OCI-LY1 (cell line): ENCODE measurements at regions not wholly inside any gene's neighbourhood (a gene's known extent, or its start where the extent isn't known, plus 50 kb on each side); places are given as distances from the start of the nearest gene placed in this dataset.

ENCODE experiments used
- EZH2 ChIP-seq: fragments of 200-600 bp; sonication (generic), shearing (Covaris generic); IDR thresholded peaks from 2 replicates; pipeline ENCODE4 v1.8.0; 2017; ENCODE audit warnings: borderline replicate concordance, mixed run types, mild to moderate bottlenecking, antibody characterized with exemption, low read length, moderate library complexity, mixed read lengths
- TF ChIP-seq, protein P1 (sequence below): fragments of 200-600 bp; sonication (generic), shearing (Covaris generic); IDR thresholded peaks from 2 replicates; pipeline ENCODE4 v1.5.1; 2017; ENCODE audit warnings: mild to moderate bottlenecking, antibody characterized with exemption, low read length, moderate library complexity, mixed read lengths

DNA sequence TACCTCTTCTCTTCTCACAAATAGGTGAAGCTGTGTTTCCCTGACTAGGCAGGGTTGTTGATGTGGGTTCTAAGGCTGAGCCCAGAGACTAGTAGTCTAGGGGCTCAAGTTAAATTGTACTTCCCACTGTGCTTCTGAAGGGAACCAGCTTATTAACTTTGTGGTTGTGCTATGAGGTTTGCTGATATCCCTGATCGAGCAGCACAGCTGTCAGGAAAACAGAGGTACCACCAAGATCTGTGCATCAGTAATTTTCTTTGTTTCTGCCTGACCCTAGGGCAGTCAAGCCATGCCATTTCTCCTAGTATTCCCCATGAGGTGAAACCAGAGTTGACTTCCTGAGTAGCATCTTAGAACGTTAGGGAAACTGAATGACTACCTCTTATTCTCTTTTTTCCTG, 853.8 kb upstream of the MIR17HG start:
- TF ChIP-seq, protein P1, sequence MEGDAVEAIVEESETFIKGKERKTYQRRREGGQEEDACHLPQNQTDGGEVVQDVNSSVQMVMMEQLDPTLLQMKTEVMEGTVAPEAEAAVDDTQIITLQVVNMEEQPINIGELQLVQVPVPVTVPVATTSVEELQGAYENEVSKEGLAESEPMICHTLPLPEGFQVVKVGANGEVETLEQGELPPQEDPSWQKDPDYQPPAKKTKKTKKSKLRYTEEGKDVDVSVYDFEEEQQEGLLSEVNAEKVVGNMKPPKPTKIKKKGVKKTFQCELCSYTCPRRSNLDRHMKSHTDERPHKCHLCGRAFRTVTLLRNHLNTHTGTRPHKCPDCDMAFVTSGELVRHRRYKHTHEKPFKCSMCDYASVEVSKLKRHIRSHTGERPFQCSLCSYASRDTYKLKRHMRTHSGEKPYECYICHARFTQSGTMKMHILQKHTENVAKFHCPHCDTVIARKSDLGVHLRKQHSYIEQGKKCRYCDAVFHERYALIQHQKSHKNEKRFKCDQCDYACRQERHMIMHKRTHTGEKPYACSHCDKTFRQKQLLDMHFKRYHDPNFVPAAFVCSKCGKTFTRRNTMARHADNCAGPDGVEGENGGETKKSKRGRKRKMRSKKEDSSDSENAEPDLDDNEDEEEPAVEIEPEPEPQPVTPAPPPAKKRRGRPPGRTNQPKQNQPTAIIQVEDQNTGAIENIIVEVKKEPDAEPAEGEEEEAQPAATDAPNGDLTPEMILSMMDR = no peak
- TF ChIP-seq EZH2 = no peak
